ENCODE measurements at regions not wholly inside any gene's neighbourhood (a gene's known extent, or its start where the extent isn't known, plus 50 kb on each side); places are given as distances from the start of the nearest gene placed in this dataset.

GRCh38 chr4:62528874-62529273, 1328.7 kb downstream of the ADGRL3 start:
- TF ChIP-seq TAF1 (IDR thresholded peaks at IDR 0.05; ENCODE audit: low read depth, low read length) (no peak), POLR2A (IDR thresholded peaks at IDR 0.05; ENCODE audit: low read depth, low read length) (no peak), SPI1 (IDR thresholded peaks at IDR 0.05; ENCODE audit: low read depth, low read length) (no peak), POLR2AphosphoS5 (IDR thresholded peaks at IDR 0.05; ENCODE audit: low read depth, low read length) (no peak), POU2F2 (IDR thresholded peaks at IDR 0.05; ENCODE audit: low read depth, low read length) (no peak)
